SK-N-MC (cell line): ENCODE measurements at regions not wholly inside any gene's neighbourhood (a gene's known extent, or its start where the extent isn't known, plus 50 kb on each side); places are given as distances from the start of the nearest gene placed in this dataset.
A peak's percentile ranks its signal among the peaks of the same experiment; 100 is the strongest.

Source experiments
- DNase-seq: peaks from one replicate; pipeline ENCODE4 v3.0.0-alpha.2; 2011; ENCODE audit warnings: low read depth, low spot score
- H3K27ac ChIP-seq: fragments of 200-600 bp; sonication (generic); 2 replicates; pipeline ENCODE4 v1.5.1; 2016; ENCODE audit warnings: mixed run types
- H3K36me3 ChIP-seq: fragments of 200-600 bp; sonication (generic); 2 replicates; pipeline ENCODE4 v1.6.1; 2017; ENCODE audit warnings: antibody characterized with exemption, low read length, mixed read lengths; ENCODE audit not compliant: insufficient read depth
- H3K4me3 ChIP-seq: fragments of 200-600 bp; sonication (generic); 2 replicates; pipeline ENCODE4 v1.5.1; 2016
- H3K9ac ChIP-seq: fragments of 200-600 bp; sonication (generic); 2 replicates; pipeline ENCODE4 v1.8.0; 2017; ENCODE audit warnings: mixed run types, mixed read lengths; ENCODE audit not compliant: insufficient read length
- H3K9me3 ChIP-seq: fragments of 200-600 bp; sonication (generic); 2 replicates; pipeline ENCODE4 v1.6.1; 2017; ENCODE audit warnings: low read depth, mild to moderate bottlenecking, antibody characterized with exemption, low read length, moderate library complexity, mixed read lengths
- EZH2 ChIP-seq: fragments of 200-600 bp; sonication (generic); IDR thresholded peaks from one replicate; pipeline ENCODE4 v1.6.1; 2017; ENCODE audit warnings: antibody characterized with exemption
- FOXP2 ChIP-seq: optimal IDR thresholded peaks from 2 replicates; pipeline ENCODE3; 2011; ENCODE audit warnings: mild to moderate bottlenecking, moderate library complexity; ENCODE audit not compliant: insufficient read depth; ENCODE audit errors: extremely low read length, control extremely low read depth
- POLR2AphosphoS5 ChIP-seq: IDR thresholded peaks from 2 replicates; pipeline ENCODE4 v1.6.1; 2012; ENCODE audit warnings: mild to moderate bottlenecking, low read depth, low read length, borderline replicate concordance

DNA sequence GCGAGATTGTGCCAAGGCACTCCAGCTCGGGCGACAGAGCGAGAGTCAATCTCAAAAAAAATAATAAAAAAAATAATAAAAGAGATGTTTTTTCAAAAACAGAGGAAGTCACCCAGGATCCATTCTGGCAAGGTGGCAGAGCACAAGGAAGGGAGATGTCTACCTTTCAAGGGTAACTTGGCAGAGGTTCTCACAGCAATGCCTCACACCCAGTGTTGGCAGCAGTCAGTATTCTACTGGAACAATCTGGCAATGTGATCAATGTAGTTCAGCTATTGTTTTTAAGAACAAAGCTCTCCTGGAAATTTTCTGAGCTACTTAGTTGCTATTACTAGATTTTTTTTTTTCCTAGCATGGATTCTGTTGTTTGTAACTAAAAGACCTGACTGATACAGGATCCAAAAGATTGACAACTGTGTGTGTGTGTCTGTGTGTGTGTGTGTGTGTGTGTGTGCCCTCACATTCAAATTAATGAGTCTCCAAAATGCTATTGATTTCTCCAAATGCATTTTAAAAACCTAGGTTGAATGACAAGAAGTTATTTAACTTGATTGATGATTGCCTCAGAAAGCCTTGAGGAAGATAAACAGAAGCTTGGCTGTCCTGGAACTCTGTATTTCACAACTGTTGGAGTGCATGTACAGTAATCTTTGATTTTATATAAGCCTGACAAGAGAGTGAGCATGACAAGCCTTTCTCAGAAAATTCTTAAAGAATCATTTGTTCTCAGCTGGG, 114.1 kb upstream of the RREB1 start:
- DNase-seq, result no peak
- no peak overlapping the region for H3K27ac ChIP-seq

DNA sequence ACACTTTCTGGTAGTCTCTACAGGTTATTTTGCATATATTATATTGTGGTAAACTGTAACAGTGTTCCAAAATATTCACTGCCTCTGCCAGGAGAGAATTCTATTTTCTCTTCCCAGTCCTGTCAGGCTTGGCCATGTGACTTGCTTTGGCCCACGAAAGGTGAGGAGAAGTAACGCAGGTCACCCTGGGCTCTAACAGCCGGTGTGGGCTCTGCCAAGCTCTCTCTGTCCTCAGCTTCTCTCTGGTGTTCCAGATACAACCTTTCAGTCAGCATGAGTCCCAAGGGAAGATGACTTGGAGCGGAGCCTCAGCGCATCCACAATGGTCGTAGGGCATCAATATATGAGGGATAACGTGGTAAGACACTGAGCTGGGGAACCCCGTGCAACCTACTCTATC, 113.0 kb upstream of the RREB1 start:
- H3K36me3 ChIP-seq, result no peaks in the 10 kb centered on the region

More for the DNA sequence above, 114.1 kb upstream of the RREB1 start:
- Histone ChIP-seq H3K9ac (no peak overlapping the region), H3K9me3 (no peaks in the 10 kb centered on the region), H3K4me3 (no peak overlapping the region), H3K36me3 (no peaks in the 10 kb centered on the region)
- TF ChIP-seq FOXP2, result no peak
- TF ChIP-seq POLR2AphosphoS5, result no peak

DNA sequence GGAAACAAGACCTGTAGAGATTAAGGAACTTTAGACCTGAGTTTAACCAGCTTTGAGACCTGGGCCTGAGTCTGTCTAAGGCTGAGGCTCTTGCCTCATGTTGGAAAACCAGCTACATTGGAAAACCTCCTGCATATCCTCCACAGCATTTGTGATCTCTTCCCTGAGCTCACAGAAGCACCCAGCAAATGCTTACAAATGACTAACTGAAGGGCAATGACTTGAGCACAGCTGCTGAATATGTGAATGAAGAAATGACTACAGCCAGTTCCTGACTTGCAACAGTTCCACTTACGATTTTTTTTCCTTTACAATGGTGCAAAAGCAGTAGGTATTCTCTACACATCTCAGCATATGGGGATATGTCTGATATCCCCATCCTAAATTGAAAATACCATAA, 112.4 kb upstream of the RREB1 start:
- TF ChIP-seq EZH2 (no peak), FOXP2 (no peak), POLR2AphosphoS5 (no peak)
- no peak for DNase-seq
- H3K27ac ChIP-seq, result peak overlapping the region; percentile 53; the same call in 1 of the 2 replicates
- H3K36me3 ChIP-seq, result no peaks in the 10 kb centered on the region
- H3K4me3 ChIP-seq, result no peak overlapping the region
- no peak overlapping the region for H3K9ac ChIP-seq
- no peaks in the 10 kb centered on the region for H3K9me3 ChIP-seq

More for the DNA sequence above, 113.0 kb upstream of the RREB1 start:
- no peak overlapping the region for H3K9ac ChIP-seq
- H3K9me3 ChIP-seq, result no peaks in the 10 kb centered on the region
- TF ChIP-seq POLR2AphosphoS5, result no peak
- no peak for TF ChIP-seq FOXP2
- TF ChIP-seq EZH2, result no peak
- H3K27ac ChIP-seq, result no peak overlapping the region
- H3K4me3 ChIP-seq, result no peak overlapping the region
- DNase-seq, result no peak

DNA sequence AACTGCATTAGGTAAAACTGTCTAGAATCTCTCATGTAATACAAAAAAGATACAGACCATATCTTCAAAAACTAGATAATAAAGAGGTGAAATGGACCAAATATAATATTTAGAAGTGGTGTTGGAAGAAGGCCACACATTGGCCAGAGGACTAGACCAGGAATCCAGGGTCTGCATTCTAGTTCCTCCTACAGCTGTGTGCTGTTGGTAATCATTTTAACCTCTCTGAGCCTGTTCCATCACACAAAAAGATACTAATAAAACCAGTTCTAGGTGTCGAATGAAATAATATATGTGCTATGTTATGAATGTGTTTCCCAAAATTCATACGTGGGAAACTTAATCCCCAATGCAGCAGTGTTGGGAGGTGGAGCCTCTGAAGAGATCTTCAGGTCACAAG, 111.6 kb upstream of the RREB1 start:
- Histone ChIP-seq H3K4me3 (no peak overlapping the region), H3K27ac (no peak overlapping the region), H3K9me3 (no peaks in the 10 kb centered on the region), H3K36me3 (no peaks in the 10 kb centered on the region), H3K9ac (no peak overlapping the region)
- no peak for DNase-seq
- TF ChIP-seq FOXP2 (no peak), EZH2 (no peak), POLR2AphosphoS5 (no peak)

DNA sequence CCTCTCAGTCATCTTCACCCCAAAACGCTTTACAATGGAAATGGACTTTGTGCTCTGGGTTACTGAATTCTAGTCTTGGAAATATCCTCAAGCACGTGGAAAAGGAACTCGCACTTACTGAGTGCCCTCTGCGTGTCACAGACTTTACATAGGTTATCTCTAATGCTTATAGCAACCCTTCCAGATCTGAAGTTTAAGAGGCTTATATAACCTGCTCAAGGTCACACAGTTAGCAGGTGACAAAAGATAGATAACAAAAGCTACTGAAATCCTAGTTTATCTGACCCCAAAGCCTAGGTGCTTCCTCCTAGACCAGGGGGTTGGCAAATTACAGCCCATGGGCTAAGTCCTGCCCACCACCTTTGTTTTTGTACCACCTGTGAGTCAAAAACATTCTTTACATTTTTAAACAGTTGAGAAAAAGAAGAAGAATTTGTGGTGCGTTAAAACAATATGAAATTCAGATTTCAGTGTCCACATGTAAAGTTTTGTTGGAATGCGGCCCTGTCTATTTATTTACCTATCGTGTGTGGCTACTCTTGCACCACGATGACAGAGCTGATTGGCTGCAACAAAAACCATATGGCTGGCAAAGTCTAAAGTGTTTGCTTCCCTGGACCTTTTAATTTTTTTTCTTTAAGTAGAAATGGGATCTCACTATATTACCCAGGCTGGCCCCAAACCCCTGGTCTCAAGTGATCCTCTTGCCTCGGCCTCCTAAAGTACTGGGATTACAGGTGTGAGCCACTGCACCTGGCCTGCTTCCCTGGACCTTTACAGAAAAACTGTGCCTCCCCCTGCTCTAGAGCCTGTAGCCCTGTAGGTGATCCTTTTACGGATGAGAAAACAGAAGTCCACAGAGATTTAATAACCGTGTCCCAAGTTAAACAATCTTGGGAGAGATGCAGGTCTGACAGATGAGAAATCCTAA, 110.2 kb upstream of the RREB1 start:
- TF ChIP-seq POLR2AphosphoS5 (no peak), EZH2 (no peak), FOXP2 (no peak)
- Histone ChIP-seq H3K9ac (peak overlapping the region; percentile 26), H3K36me3 (no peaks in the 10 kb centered on the region), H3K4me3 (no peak overlapping the region), H3K9me3 (no peaks in the 10 kb centered on the region), H3K27ac (peak overlapping the region; percentile 36)
- no peak for DNase-seq

DNA sequence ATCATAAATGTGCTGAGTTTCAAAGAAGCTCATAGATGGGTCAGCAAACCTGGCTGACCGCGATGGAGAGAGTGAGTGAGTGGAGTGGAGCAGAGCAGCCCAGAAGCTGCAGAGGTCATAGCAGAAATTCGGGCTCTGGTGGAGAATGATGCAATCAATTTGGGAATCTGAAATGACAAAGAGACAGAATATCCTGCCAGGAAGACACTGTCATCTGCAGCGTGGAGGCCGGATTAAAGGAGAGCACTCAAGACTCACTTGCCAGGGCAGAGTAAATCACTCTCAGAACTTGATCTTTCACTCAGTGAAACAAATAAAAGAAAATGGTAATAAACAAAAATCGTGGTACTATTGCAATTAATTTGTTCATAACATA, 109.6 kb upstream of the RREB1 start:
- no peak for TF ChIP-seq FOXP2
- no peak for TF ChIP-seq EZH2
- no peak for TF ChIP-seq POLR2AphosphoS5
- no peak for DNase-seq
- no peaks in the 10 kb centered on the region for H3K9me3 ChIP-seq
- peak overlapping the region; percentile 16 for H3K9ac ChIP-seq
- no peak overlapping the region; the same call in 1 of the 2 replicates for H3K27ac ChIP-seq
- no peak overlapping the region for H3K4me3 ChIP-seq
- H3K36me3 ChIP-seq, result no peaks in the 10 kb centered on the region

DNA sequence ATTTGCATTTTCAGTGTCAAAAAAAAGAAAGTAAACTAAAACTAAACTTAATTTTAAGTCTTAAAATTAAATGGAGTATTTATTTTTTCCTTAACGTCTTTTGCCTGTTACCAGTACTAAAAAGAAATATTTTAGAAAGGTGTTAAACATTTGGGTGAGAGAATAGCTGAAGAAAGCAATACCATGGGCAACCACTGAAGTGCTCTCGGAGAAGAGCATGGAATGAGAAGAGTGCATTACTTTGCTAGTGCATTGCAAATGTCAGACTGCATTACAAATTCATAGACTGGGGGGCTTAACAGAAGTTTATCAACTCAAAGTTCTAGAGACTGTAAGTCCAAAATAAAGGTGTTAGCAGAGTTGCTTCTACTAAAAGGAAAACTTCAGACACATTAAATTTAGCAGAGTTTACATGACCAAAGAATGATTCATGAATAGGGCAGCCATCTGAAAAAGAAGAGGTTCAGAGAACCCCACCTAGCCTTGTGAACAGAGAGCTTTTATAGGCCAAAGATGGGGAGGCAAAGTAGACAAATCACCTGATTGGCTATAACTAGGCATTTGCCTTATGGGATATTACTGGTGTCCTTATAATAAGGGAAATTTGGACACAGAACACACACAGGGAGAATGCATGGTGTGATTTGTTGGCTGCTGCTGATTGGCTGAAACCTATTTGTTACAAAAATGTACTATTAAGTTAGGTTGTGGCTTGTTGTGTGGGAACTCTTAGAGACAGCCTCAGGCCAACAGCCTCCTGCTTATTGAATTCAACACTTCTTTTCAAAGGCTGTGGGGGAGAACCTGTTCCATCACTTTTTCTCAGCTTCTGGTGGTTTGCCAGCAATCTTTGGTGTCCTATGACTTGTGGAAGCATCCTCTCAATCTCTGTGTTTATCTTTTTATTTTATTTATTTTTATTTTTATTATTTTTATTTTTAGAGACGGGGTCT, 106.7 kb upstream of the RREB1 start:
- no peak overlapping the region for H3K4me3 ChIP-seq
- DNase-seq, result no peak
- H3K36me3 ChIP-seq, result no peaks in the 10 kb centered on the region
- H3K27ac ChIP-seq, result 0 out of 2 replicates have a peak overlapping the region, but pooled peaks have one; percentile 35
- TF ChIP-seq FOXP2 (no peak), POLR2AphosphoS5 (no peak), EZH2 (no peak)
- H3K9me3 ChIP-seq, result no peaks in the 10 kb centered on the region
- no peak overlapping the region for H3K9ac ChIP-seq
